Chondrocyte (in vitro differentiated cells): ENCODE measurements at regions not wholly inside any gene's neighbourhood (a gene's known extent, or its start where the extent isn't known, plus 50 kb on each side); places are given as distances from the start of the nearest gene placed in this dataset.

ENCODE experiments used
- DNase-seq: peaks from one replicate; pipeline ENCODE4 v3.0.0; 2021; ENCODE audit warnings: mixed read lengths, low spot score
- H3K27ac Mint-ChIP-seq: one replicate; pipeline ENCODE4 v1.8.0; 2021; ENCODE audit warnings: mild to moderate bottlenecking, moderate library complexity, mixed read lengths; ENCODE audit not compliant: unreplicated experiment
- H3K27me3 Mint-ChIP-seq: 2 replicates; pipeline ENCODE4 v1.8.0; 2021; ENCODE audit warnings: low read depth, mixed read lengths
- H3K36me3 Mint-ChIP-seq: 2 replicates; pipeline ENCODE4 v1.8.0; 2021; ENCODE audit warnings: low read depth, mixed read lengths
- H3K4me1 Mint-ChIP-seq: 2 replicates; pipeline ENCODE4 v1.8.0; 2021; ENCODE audit warnings: low read depth, mild to moderate bottlenecking, mixed read lengths
- H3K4me3 Mint-ChIP-seq: one replicate; pipeline ENCODE4 v1.8.0; 2021; ENCODE audit warnings: mild to moderate bottlenecking, moderate library complexity, mixed read lengths; ENCODE audit not compliant: unreplicated experiment
- H3K9me3 Mint-ChIP-seq: 2 replicates; pipeline ENCODE4 v1.8.0; 2021; ENCODE audit warnings: low read depth, mixed read lengths
- CTCF ChIP-seq: fragments of 200-600 bp; sonication (generic); IDR thresholded peaks from 2 replicates; pipeline ENCODE4 v1.5.0; 2021; ENCODE audit warnings: antibody characterized with exemption, mild to moderate bottlenecking, moderate library complexity

GRCh38 chr18:71902482-71902881, 641.7 kb downstream of the CBLN2 start:
- H3K9me3 Mint-ChIP-seq: no peaks in the 10 kb centered on the region
- no peak for TF ChIP-seq CTCF
- no peak overlapping the region for H3K27ac Mint-ChIP-seq
- no peak overlapping the region for H3K4me3 Mint-ChIP-seq
- DNase-seq: no peak
- H3K36me3 Mint-ChIP-seq: no peaks in the 10 kb centered on the region
- H3K27me3 Mint-ChIP-seq: no peaks in the 10 kb centered on the region
- H3K4me1 Mint-ChIP-seq: no peaks in the 10 kb centered on the region

GRCh38 chr18:71899707-71900472, 644.3 kb downstream of the CBLN2 start:
- no peak for DNase-seq
- Mint-ChIP-seq H3K9me3 (peaks cover 3% of the 10 kb centered on the region), H3K4me3 (no peak overlapping the region), H3K27me3 (no peaks in the 10 kb centered on the region), H3K4me1 (no peaks in the 10 kb centered on the region), H3K27ac (no peak overlapping the region), H3K36me3 (no peaks in the 10 kb centered on the region)
- no peak for TF ChIP-seq CTCF

- TF ChIP-seq CTCF: no peak
- Mint-ChIP-seq H3K4me1 (no peaks in the 10 kb centered on the region), H3K27me3 (no peaks in the 10 kb centered on the region), H3K36me3 (no peaks in the 10 kb centered on the region), H3K27ac (no peak overlapping the region), H3K9me3 (peaks cover 3% of the 10 kb centered on the region), H3K4me3 (no peak overlapping the region)
- DNase-seq: no peak
Measured at GRCh38 chr18:71899183-71899582, 645.0 kb downstream of the CBLN2 start.

GRCh38 chr18:71887509-71887908, 656.6 kb downstream of the CBLN2 start:
- H3K36me3 Mint-ChIP-seq: no peaks in the 10 kb centered on the region
- peaks cover 1% of the 10 kb centered on the region for H3K27me3 Mint-ChIP-seq
- no peaks in the 10 kb centered on the region for H3K4me1 Mint-ChIP-seq
- no peak overlapping the region for H3K4me3 Mint-ChIP-seq
- H3K27ac Mint-ChIP-seq: no peak overlapping the region
- TF ChIP-seq CTCF: no peak
- no peak for DNase-seq
- no peaks in the 10 kb centered on the region for H3K9me3 Mint-ChIP-seq

- no peak for TF ChIP-seq CTCF
Measured at GRCh38 chr18:71878226-71878625, 665.9 kb downstream of the CBLN2 start.

More at GRCh38 chr18:71878226-71878625, 665.9 kb downstream of the CBLN2 start:
- DNase-seq: no peak
- Mint-ChIP-seq H3K4me3 (no peak overlapping the region), H3K9me3 (no peaks in the 10 kb centered on the region), H3K4me1 (no peaks in the 10 kb centered on the region), H3K27ac (no peak overlapping the region), H3K27me3 (peaks cover 5% of the 10 kb centered on the region), H3K36me3 (no peaks in the 10 kb centered on the region)
